22Rv1 (cell line): ENCODE measurements at regions not wholly inside any gene's neighbourhood (a gene's known extent, or its start where the extent isn't known, plus 50 kb on each side); places are given as distances from the start of the nearest gene placed in this dataset.

Experiments
- H3K27ac ChIP-seq: fragments of 450-650 bp; 2 replicates; pipeline ENCODE4 v1.5.1; 2017
- ZFX ChIP-seq: fragments of 450-650 bp; IDR thresholded peaks from 2 replicates; pipeline ENCODE4 v1.6.1; 2017; ENCODE audit warnings: antibody characterized with exemption, borderline replicate concordance
- TF ChIP-seq, protein P1 (sequence below): fragments of 450-650 bp; IDR thresholded peaks from 2 replicates; pipeline ENCODE4 v1.5.1; 2017; ENCODE audit warnings: mild to moderate bottlenecking

DNA sequence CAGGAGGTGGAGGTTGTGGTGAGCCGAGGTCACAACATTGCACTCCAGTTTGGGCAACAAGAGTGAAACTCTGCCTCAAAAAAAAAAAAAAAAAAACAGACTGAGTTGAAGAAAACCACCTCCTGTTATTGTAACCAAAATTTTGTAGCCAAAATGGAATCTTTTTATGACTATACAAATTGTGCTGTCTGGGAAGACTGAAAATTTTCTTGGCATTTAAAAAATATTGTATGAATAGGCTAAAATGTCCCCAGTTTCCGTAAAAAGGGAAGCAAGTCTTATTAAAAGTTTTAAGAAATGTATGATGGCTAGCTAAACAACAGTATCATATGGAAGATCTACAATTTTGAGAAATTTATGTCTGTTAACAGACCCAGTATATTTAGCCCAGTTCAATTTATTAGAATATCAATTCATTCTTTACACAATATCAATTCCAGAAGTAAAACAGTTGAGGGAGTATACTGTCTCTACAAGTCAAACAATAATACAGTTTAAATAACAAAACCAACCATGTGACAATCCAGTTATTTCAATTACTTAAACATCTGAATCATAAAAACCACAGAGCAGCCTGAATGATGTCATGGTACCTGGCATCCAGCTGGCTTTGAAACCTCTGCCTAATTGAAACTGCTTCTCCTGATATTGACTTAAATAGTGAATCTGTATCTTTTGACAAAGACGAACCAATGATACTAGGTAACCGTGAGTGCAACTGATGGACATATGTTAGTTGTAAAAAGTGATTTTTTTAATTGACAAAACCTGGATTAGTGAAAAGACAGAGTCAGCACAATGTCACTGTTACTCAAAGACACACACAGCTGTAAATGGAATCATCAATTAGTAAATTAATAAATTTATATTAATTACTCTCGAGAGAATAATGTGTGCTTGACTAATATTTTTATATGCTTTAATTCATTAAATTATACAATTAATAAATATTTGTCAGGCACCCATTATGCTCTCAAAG, 166.6 kb upstream of the MARCKS start:
- TF ChIP-seq ZFX = no peak
- TF ChIP-seq, protein P1, sequence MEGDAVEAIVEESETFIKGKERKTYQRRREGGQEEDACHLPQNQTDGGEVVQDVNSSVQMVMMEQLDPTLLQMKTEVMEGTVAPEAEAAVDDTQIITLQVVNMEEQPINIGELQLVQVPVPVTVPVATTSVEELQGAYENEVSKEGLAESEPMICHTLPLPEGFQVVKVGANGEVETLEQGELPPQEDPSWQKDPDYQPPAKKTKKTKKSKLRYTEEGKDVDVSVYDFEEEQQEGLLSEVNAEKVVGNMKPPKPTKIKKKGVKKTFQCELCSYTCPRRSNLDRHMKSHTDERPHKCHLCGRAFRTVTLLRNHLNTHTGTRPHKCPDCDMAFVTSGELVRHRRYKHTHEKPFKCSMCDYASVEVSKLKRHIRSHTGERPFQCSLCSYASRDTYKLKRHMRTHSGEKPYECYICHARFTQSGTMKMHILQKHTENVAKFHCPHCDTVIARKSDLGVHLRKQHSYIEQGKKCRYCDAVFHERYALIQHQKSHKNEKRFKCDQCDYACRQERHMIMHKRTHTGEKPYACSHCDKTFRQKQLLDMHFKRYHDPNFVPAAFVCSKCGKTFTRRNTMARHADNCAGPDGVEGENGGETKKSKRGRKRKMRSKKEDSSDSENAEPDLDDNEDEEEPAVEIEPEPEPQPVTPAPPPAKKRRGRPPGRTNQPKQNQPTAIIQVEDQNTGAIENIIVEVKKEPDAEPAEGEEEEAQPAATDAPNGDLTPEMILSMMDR = no peak
- peak overlapping the region; percentile 50 for H3K27ac ChIP-seq

DNA sequence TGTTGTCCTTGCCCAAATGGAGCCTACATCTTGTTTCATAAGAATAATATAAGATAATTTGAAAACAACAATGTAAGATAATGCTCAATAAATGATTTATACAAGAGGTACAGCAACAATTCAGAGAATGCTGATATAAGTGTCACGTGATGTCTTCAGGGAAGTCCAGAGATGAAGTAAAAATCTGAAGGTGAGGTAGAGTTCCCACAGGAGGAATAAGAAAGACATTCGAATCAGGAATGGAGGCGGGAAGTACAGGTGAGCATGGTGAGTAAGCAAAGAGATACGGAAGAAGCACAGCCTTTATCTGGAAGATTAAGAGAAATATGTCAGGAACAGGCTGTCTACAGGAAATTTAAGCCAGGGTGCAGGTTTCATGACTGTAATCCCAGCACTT, 165.9 kb upstream of the MARCKS start:
- TF ChIP-seq ZFX = no peak
- TF ChIP-seq, protein P1 = no peak
- peak overlapping the region; percentile 50 for H3K27ac ChIP-seq

GRCh38 chr6:113693851-113694250, 163.3 kb upstream of the MARCKS start:
- TF ChIP-seq ZFX = no peak
- TF ChIP-seq, protein P1 = no peak
- 0 out of 2 replicates have a peak overlapping the region, but pooled peaks have one; percentile 15 for H3K27ac ChIP-seq

- H3K27ac ChIP-seq = 0 out of 2 replicates have a peak overlapping the region, but pooled peaks have one; percentile 15
- TF ChIP-seq, protein P1 = no peak
- no peak for TF ChIP-seq ZFX
Observed at GRCh38 chr6:113694278-113695077, 162.7 kb upstream of the MARCKS start.

DNA sequence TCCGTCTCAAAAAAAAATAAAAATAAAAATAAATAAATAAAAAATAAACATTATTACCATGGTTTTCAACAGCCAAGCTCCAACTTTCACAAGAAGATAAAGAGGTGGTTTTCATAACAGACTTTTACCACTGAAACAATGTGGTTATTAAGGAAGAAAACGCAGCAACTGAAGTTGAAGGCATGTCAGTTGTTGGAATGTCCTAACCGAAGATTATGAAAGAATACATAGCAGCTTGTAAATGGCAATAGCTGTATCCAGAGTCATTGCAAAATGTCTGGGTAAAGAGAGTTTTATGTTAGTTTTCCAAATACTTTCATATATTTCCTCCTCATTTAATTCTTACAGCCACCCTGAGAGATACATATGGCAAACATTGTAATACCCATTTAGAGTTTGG, 161.6 kb upstream of the MARCKS start:
- no peak for TF ChIP-seq ZFX
- TF ChIP-seq, protein P1 = no peak
- no peak overlapping the region for H3K27ac ChIP-seq

DNA sequence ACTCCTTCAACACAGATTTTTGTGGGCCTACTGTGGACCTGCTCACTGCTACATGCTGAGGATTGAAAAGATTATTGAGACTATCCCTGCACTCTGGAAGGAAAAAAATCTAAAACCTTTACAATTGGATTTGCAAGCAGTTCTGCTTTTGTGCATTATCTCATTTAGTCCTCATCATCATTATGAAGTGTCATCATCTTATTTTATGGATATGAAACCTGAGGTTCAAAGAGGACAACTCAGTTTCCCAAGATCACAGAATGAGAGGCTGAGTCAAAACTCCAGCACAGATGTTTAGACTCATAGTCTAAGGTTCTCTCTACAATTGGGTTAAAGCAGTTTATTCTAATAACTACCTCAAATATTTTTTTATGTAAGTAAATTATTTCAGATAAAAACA, 160.2 kb upstream of the MARCKS start:
- no peak overlapping the region for H3K27ac ChIP-seq
- TF ChIP-seq, protein P1 = no peak
- TF ChIP-seq ZFX = no peak
